Activated CD4-positive, CD25-positive, alpha-beta regulatory T cell treated with anti-CD3 and anti-CD28 coated beads, Interleukin-2, amount 50 U/mL, for 72 hours (primary cell): ENCODE measurements at regions not wholly inside any gene's neighbourhood (a gene's known extent, or its start where the extent isn't known, plus 50 kb on each side); places are given as distances from the start of the nearest gene placed in this dataset.
A peak's percentile ranks its signal among the peaks of the same experiment; 100 is the strongest.

ENCODE experiments used
- DNase-seq: peaks from one replicate; pipeline ENCODE4 v3.0.0; 2021

GRCh38 chr14:97618917-97619690 lies 821.9 kb downstream of the VRK1 start:
- DNase-seq, result no peak

- DNase-seq, result no peak
Observed at GRCh38 chr14:97620066-97620465, 822.9 kb downstream of the VRK1 start.

GRCh38 chr14:97624985-97625384 lies 827.8 kb downstream of the VRK1 start:
- DNase-seq, result no peak

- no peak for DNase-seq
Observed at GRCh38 chr14:97625477-97625876, 828.3 kb downstream of the VRK1 start.

- no peak for DNase-seq
Observed at GRCh38 chr14:97626088-97626487, 828.9 kb downstream of the VRK1 start.

- DNase-seq, result no peak
Observed at GRCh38 chr14:97630249-97630648, 833.1 kb downstream of the VRK1 start.

GRCh38 chr14:97633131-97633738 lies 836.1 kb downstream of the VRK1 start:
- DNase-seq, result no peak

- DNase-seq, result no peak
Observed at GRCh38 chr14:97634751-97635150, 837.6 kb downstream of the VRK1 start.

GRCh38 chr14:97638864-97639263 lies 841.7 kb downstream of the VRK1 start:
- no peak for DNase-seq

GRCh38 chr14:97640031-97640430 lies 842.8 kb downstream of the VRK1 start:
- no peak for DNase-seq

GRCh38 chr14:97641827-97642226 lies 844.6 kb downstream of the VRK1 start:
- DNase-seq, result no peak

- no peak for DNase-seq
Observed at GRCh38 chr14:97642631-97643030, 845.4 kb downstream of the VRK1 start.

GRCh38 chr14:97644365-97644764 lies 847.2 kb downstream of the VRK1 start:
- DNase-seq, result no peak

- no peak for DNase-seq
Observed at GRCh38 chr14:97649752-97650151, 852.6 kb downstream of the VRK1 start.

- no peak for DNase-seq
Observed at GRCh38 chr14:97655169-97655948, 858.2 kb downstream of the VRK1 start.

- no peak for DNase-seq
Observed at GRCh38 chr14:97657609-97658008, 860.4 kb downstream of the VRK1 start.

- DNase-seq, result no peak
Observed at GRCh38 chr14:97687944-97688630, 890.9 kb downstream of the VRK1 start.

GRCh38 chr14:97688631-97689336 lies 891.6 kb downstream of the VRK1 start:
- DNase-seq, result no peak

- DNase-seq, result no peak
Observed at GRCh38 chr14:97692084-97692483, 894.9 kb downstream of the VRK1 start.

GRCh38 chr14:97695456-97695981 lies 898.3 kb downstream of the VRK1 start:
- DNase-seq, result no peak

- DNase-seq, result peak; percentile 30
Observed at GRCh38 chr14:97697772-97698171, 900.6 kb downstream of the VRK1 start.

GRCh38 chr14:97699026-97699425 lies 901.8 kb downstream of the VRK1 start:
- DNase-seq, result no peak
